Keratinocyte (primary cell): ENCODE measurements at regions not wholly inside any gene's neighbourhood (a gene's known extent, or its start where the extent isn't known, plus 50 kb on each side); places are given as distances from the start of the nearest gene placed in this dataset.

Experiments
- DNase-seq: peaks from one replicate; pipeline ENCODE4 v3.0.0-alpha.2; 2011; ENCODE audit warnings: low read depth, missing footprints, low spot score
- FAIRE-seq: peaks from 2 replicates; lab custom pipeline; 2011; peaks lifted over from hg19 to GRCh38; lab: Jason Lieb, UNC
- H2AFZ ChIP-seq: 2 replicates; pipeline ENCODE4 v1.6.0; 2012; ENCODE audit warnings: low read length, control low read depth, inconsistent platforms; ENCODE audit not compliant: control insufficient read depth
- H3K27ac ChIP-seq: 2 replicates; pipeline ENCODE4 v1.5.1; 2011; ENCODE audit warnings: low read length; ENCODE audit not compliant: control insufficient read depth, insufficient read depth
- H3K27me3 ChIP-seq: 3 replicates; pipeline ENCODE4 v1.6.0; 2011; ENCODE audit warnings: low read length; ENCODE audit not compliant: control insufficient read depth, insufficient read depth; ENCODE audit errors: extremely low read depth
- H3K36me3 ChIP-seq, 2 experiments: 2 replicates in 1 of 2; 3 replicates in 1 of 2; pipeline ENCODE4 v1.5.1; 2011; ENCODE audit warnings: low read length in 2 of 2, mild to moderate bottlenecking in 1 of 2; ENCODE audit not compliant: control insufficient read depth in 2 of 2, insufficient read depth in 2 of 2; ENCODE audit errors: extremely low read depth in 1 of 2
- H3K4me1 ChIP-seq: 3 replicates; pipeline ENCODE4 v1.5.1; 2011; ENCODE audit warnings: low read length; ENCODE audit not compliant: control insufficient read depth, insufficient read depth; ENCODE audit errors: extremely low read depth
- H3K4me2 ChIP-seq: 3 replicates; pipeline ENCODE4 v1.6.0; 2011; ENCODE audit warnings: low read depth, low read length; ENCODE audit not compliant: control insufficient read depth, insufficient read depth; ENCODE audit errors: extremely low read depth
- H3K4me3 ChIP-seq, 3 experiments: fragments of 200-600 bp in 1 of 3; sonication (generic) in 1 of 3; 2 replicates in 2 of 3; 3 replicates in 1 of 3; pipeline ENCODE4 v1.5.1; 2011 to 2016; ENCODE audit warnings: low read length in 3 of 3, mild to moderate bottlenecking in 3 of 3, control low read depth in 2 of 3, inconsistent platforms in 1 of 3, low read depth in 1 of 3, mixed read lengths in 1 of 3, mixed run types in 1 of 3, moderate library complexity in 1 of 3; ENCODE audit not compliant: control insufficient read depth in 2 of 3, insufficient read depth in 2 of 3; ENCODE audit errors: extremely low read depth in 1 of 3
- H3K79me2 ChIP-seq: 2 replicates; pipeline ENCODE4 v1.6.0; 2012; ENCODE audit warnings: low read length; ENCODE audit not compliant: control insufficient read depth, insufficient read depth
- H3K9ac ChIP-seq: 3 replicates; pipeline ENCODE4 v1.6.0; 2011; ENCODE audit warnings: low read length; ENCODE audit not compliant: control insufficient read depth, insufficient read depth; ENCODE audit errors: extremely low read depth
- H3K9me1 ChIP-seq: 3 replicates; pipeline ENCODE4 v1.6.0; 2011; ENCODE audit warnings: low read length; ENCODE audit not compliant: control insufficient read depth, insufficient read depth; ENCODE audit errors: extremely low read depth
- H3K9me3 ChIP-seq: 2 replicates; pipeline ENCODE4 v1.5.1; 2012; ENCODE audit warnings: low read depth, low read length; ENCODE audit not compliant: control insufficient read depth
- H4K20me1 ChIP-seq: 3 replicates; pipeline ENCODE4 v1.6.0; 2011; ENCODE audit warnings: low read length; ENCODE audit not compliant: control insufficient read depth, insufficient read depth; ENCODE audit errors: extremely low read depth
- EZH2 ChIP-seq: IDR thresholded peaks from one replicate; pipeline ENCODE4 v1.6.1; 2012; ENCODE audit warnings: inconsistent platforms, mild to moderate bottlenecking, low read length, moderate library complexity
- dilution Hi-C: fragments of 300-500 bp; cut with MboI; formaldehyde crosslinking; loops from one replicate; pipeline ENCODE4 v1.7.0; 2020; ENCODE audit warnings: low sequenced_read_pairs; ENCODE audit not compliant: extremely low pct_ligation_motif_present
- TF ChIP-seq, protein P1 (sequence below), 3 experiments: IDR thresholded peaks in 1 of 3; conservative IDR thresholded peaks in 1 of 3; optimal IDR thresholded peaks in 1 of 3; 2 replicates in 2 of 3; 3 replicates in 1 of 3; pipeline versions ENCODE3 to v1.5.1; 2011; ENCODE audit warnings: low read length in 3 of 3, mild to moderate bottlenecking in 3 of 3, moderate library complexity in 2 of 3, control low read depth in 1 of 3, inconsistent platforms in 1 of 3; ENCODE audit not compliant: insufficient read depth in 2 of 3; ENCODE audit errors: extremely low read depth in 1 of 3

DNA sequence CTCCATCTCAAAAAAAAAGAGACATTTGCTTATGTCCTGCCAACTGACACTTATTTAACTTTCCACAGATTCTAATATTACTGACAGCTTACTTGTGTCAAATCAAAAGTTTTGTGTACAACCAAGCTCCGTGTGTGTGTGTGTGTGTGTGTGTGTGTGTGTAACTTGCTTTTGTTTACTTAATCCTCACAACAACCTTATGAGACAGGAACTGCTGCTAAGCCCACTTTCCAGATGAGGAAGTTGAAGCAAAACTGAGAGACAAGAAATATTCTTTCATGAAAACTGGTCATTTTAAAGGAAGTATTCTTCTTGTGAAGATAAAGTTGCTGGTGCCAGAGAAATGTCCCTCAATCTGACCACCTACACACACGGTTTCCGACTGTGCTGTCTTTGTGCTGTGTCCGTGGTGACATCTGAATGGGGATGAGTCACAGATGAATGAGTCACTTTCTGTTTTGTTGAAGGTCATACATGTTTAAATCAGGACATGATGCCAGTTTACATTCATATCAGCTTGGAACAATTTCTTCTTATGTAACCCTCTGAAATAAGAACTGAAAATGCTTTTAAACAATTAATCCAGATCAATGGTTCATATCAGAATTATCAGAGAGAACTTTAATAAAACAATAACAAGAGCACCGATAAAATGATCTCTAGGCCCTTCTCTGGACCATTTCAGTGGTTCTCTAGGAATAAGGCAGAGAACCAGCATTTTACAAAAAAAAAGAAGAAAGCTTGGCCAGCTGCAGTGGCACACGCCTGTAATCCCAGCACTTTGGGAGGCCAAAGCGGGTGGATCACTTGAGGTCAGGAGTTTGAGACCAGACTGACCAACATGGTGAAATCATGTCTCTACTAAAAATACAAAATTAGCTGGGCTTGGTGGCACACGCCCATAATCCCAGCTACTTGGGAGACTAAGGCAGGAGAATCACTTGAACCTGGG, 95.5 kb downstream of the THNSL2 start:
- no peaks in the 10 kb centered on the region for H3K4me1 ChIP-seq
- H3K4me2 ChIP-seq = no peak overlapping the region
- no peak overlapping the region for H3K27ac ChIP-seq
- no peaks in the 10 kb centered on the region for H3K9me1 ChIP-seq
- dilution Hi-C loops = no loop called here
- H3K9ac ChIP-seq = no peak overlapping the region
- H3K36me3 ChIP-seq = no peaks in the 10 kb centered on the region
- DNase-seq (no peak), FAIRE-seq (no peak)
- no peak for TF ChIP-seq EZH2
- TF ChIP-seq, protein P1, sequence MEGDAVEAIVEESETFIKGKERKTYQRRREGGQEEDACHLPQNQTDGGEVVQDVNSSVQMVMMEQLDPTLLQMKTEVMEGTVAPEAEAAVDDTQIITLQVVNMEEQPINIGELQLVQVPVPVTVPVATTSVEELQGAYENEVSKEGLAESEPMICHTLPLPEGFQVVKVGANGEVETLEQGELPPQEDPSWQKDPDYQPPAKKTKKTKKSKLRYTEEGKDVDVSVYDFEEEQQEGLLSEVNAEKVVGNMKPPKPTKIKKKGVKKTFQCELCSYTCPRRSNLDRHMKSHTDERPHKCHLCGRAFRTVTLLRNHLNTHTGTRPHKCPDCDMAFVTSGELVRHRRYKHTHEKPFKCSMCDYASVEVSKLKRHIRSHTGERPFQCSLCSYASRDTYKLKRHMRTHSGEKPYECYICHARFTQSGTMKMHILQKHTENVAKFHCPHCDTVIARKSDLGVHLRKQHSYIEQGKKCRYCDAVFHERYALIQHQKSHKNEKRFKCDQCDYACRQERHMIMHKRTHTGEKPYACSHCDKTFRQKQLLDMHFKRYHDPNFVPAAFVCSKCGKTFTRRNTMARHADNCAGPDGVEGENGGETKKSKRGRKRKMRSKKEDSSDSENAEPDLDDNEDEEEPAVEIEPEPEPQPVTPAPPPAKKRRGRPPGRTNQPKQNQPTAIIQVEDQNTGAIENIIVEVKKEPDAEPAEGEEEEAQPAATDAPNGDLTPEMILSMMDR (optimal IDR thresholded peaks at IDR 0.05 in 1 of 3, IDR thresholded peaks at IDR 0.05 in 1 of 3, conservative IDR thresholded peaks at IDR 0.05 in 1 of 3; ENCODE audit: extremely low read depth in 1 of 3, insufficient read depth in 2 of 3, low read length in 3 of 3) = no peak
- no peaks in the 10 kb centered on the region for H3K79me2 ChIP-seq
- H3K4me3 ChIP-seq = no peak overlapping the region
- H4K20me1 ChIP-seq = no peaks in the 10 kb centered on the region
- no peak overlapping the region for H2AFZ ChIP-seq
- H3K9me3 ChIP-seq = no peaks in the 10 kb centered on the region
- no peaks in the 10 kb centered on the region for H3K27me3 ChIP-seq

DNA sequence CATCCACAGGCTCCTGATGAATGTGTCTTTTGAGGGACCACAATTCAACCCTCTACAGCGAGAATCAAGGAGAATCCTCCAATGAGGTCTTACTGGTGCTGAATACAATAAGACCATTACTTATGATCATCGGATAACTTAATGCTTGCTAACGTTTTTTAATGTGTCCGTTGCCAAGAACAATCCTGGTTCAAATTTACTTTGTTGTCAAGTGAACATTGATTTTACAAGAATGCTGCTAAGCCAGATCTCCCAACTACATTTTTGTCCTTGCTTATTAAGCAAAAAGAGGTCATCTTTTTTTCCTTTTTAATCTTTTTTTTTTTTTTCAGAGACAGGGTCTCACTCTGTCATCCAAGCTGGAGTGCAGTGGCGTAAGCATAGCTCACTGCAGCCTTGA, 93.7 kb downstream of the THNSL2 start:
- H3K27ac ChIP-seq = no peak overlapping the region
- DNase-seq (no peak), FAIRE-seq (no peak)
- no peak overlapping the region for H3K4me2 ChIP-seq
- TF ChIP-seq, protein P1 (optimal IDR thresholded peaks at IDR 0.05 in 1 of 3, IDR thresholded peaks at IDR 0.05 in 1 of 3, conservative IDR thresholded peaks at IDR 0.05 in 1 of 3; ENCODE audit: extremely low read depth in 1 of 3, insufficient read depth in 2 of 3, low read length in 3 of 3) = no peak
- TF ChIP-seq EZH2 = no peak
- H3K4me1 ChIP-seq = no peaks in the 10 kb centered on the region
- no peaks in the 10 kb centered on the region for H3K79me2 ChIP-seq
- H4K20me1 ChIP-seq = no peaks in the 10 kb centered on the region
- peaks cover 11% of the 10 kb centered on the region for H3K27me3 ChIP-seq
- dilution Hi-C loops = no loop called here
- no peak overlapping the region for H3K9ac ChIP-seq
- no peak overlapping the region for H2AFZ ChIP-seq
- H3K9me3 ChIP-seq = no peaks in the 10 kb centered on the region
- no peak overlapping the region for H3K4me3 ChIP-seq
- no peaks in the 10 kb centered on the region for H3K9me1 ChIP-seq
- no peaks in the 10 kb centered on the region for H3K36me3 ChIP-seq
